ENCODE measurements at regions not wholly inside any gene's neighbourhood (a gene's known extent, or its start where the extent isn't known, plus 50 kb on each side); places are given as distances from the start of the nearest gene placed in this dataset.

GRCh38 chr15:94061041-94061440 is 170.3 kb upstream of the MCTP2 start:
- no peak overlapping the region for H3K27ac ChIP-seq
- TF ChIP-seq POLR2A (IDR thresholded peaks at IDR 0.05) (no peak), POLR2AphosphoS5 (IDR thresholded peaks at IDR 0.05) (no peak), EP300 (IDR thresholded peaks at IDR 0.05; ENCODE audit: low read depth) (no peak), CTCF (IDR thresholded peaks at IDR 0.05) (no peak)
- in situ Hi-C loops (cut with MboI; ENCODE audit: low pct_ligation_motif_present in 1 of 4, low pct_unique_long_range_greater_than_20kb in 1 of 4, low sequenced_read_pairs in 3 of 4): no loop called here
- no peaks in the 10 kb centered on the region for H3K36me3 ChIP-seq
- H3K27me3 ChIP-seq: no peaks in the 10 kb centered on the region
- WGBS, 2 donors (ENCODE audit: low coverage in 1 of 2): 0 to 57% methylated on average over 1 to 3 of the region's 3 CpGs
- no peaks in the 10 kb centered on the region for H3K9me3 ChIP-seq
- H3K4me3 ChIP-seq: no peak overlapping the region
- intact Hi-C loops (cut with DNase I; ENCODE audit: low total_unique reads): no loop called here
- no peaks in the 10 kb centered on the region for H3K4me1 ChIP-seq
- no peak for DNase-seq

GRCh38 chr15:94059013-94059587 is 172.3 kb upstream of the MCTP2 start:
- DNase-seq: no peak
- H3K4me3 ChIP-seq: no peak overlapping the region
- no peaks in the 10 kb centered on the region for H3K4me1 ChIP-seq
- intact Hi-C loops (cut with DNase I; ENCODE audit: low total_unique reads): no loop called here
- H3K27ac ChIP-seq: no peak overlapping the region
- TF ChIP-seq POLR2A (IDR thresholded peaks at IDR 0.05) (no peak), EP300 (IDR thresholded peaks at IDR 0.05; ENCODE audit: low read depth) (no peak), CTCF (IDR thresholded peaks at IDR 0.05) (no peak), POLR2AphosphoS5 (IDR thresholded peaks at IDR 0.05) (no peak)
- no peaks in the 10 kb centered on the region for H3K27me3 ChIP-seq
- in situ Hi-C loops (cut with MboI; ENCODE audit: low pct_ligation_motif_present in 1 of 4, low pct_unique_long_range_greater_than_20kb in 1 of 4, low sequenced_read_pairs in 3 of 4): no loop called here
- H3K9me3 ChIP-seq: no peaks in the 10 kb centered on the region
- 58 to 60% methylated on average over 1 to 3 of the region's 3 CpGs for WGBS, 2 donors (ENCODE audit: low coverage in 1 of 2)
- H3K36me3 ChIP-seq: no peaks in the 10 kb centered on the region

- no peaks in the 10 kb centered on the region for H3K9me3 ChIP-seq
- in situ Hi-C loops (cut with MboI; ENCODE audit: low pct_ligation_motif_present in 1 of 4, low pct_unique_long_range_greater_than_20kb in 1 of 4, low sequenced_read_pairs in 3 of 4) (no loop called here), intact Hi-C loops (cut with DNase I; ENCODE audit: low total_unique reads) (no loop called here)
- H3K4me1 ChIP-seq: no peaks in the 10 kb centered on the region
- no peak overlapping the region for H3K4me3 ChIP-seq
- WGBS, 2 donors (ENCODE audit: low coverage in 1 of 2): 30 to 68% methylated on average over 1 of the region's 1 CpG
- no peak for DNase-seq
- H3K27me3 ChIP-seq: no peaks in the 10 kb centered on the region
- H3K27ac ChIP-seq: no peak overlapping the region
- TF ChIP-seq EP300 (IDR thresholded peaks at IDR 0.05; ENCODE audit: low read depth) (no peak), POLR2A (IDR thresholded peaks at IDR 0.05) (no peak), POLR2AphosphoS5 (IDR thresholded peaks at IDR 0.05) (no peak), CTCF (IDR thresholded peaks at IDR 0.05) (no peak)
- no peaks in the 10 kb centered on the region for H3K36me3 ChIP-seq
Measured at GRCh38 chr15:94057305-94057704, 174.1 kb upstream of the MCTP2 start.

GRCh38 chr15:94056314-94056713 is 175.0 kb upstream of the MCTP2 start:
- in situ Hi-C loops (cut with MboI; ENCODE audit: low pct_ligation_motif_present in 1 of 4, low pct_unique_long_range_greater_than_20kb in 1 of 4, low sequenced_read_pairs in 3 of 4) (no loop called here), intact Hi-C loops (cut with DNase I; ENCODE audit: low total_unique reads) (no loop called here)
- Histone ChIP-seq H3K27ac (no peak overlapping the region), H3K27me3 (no peaks in the 10 kb centered on the region), H3K4me3 (no peak overlapping the region), H3K36me3 (no peaks in the 10 kb centered on the region), H3K4me1 (no peaks in the 10 kb centered on the region), H3K9me3 (no peaks in the 10 kb centered on the region)
- DNase-seq: no peak
- TF ChIP-seq CTCF (IDR thresholded peaks at IDR 0.05): no peak
- TF ChIP-seq EP300 (IDR thresholded peaks at IDR 0.05; ENCODE audit: low read depth): no peak
